Medulla oblongata (tissue), 1 donor: ENCODE measurements at regions not wholly inside any gene's neighbourhood (a gene's known extent, or its start where the extent isn't known, plus 50 kb on each side); places are given as distances from the start of the nearest gene placed in this dataset.

ENCODE experiments used
- DNase-seq: peaks from one replicate; pipeline ENCODE4 v3.0.0-alpha.2; 2015; ENCODE audit errors: extremely low spot score

- DNase-seq = no peak
Observed at GRCh38 chr2:147792966-147793617, 51.7 kb upstream of the ACVR2A start.

DNA sequence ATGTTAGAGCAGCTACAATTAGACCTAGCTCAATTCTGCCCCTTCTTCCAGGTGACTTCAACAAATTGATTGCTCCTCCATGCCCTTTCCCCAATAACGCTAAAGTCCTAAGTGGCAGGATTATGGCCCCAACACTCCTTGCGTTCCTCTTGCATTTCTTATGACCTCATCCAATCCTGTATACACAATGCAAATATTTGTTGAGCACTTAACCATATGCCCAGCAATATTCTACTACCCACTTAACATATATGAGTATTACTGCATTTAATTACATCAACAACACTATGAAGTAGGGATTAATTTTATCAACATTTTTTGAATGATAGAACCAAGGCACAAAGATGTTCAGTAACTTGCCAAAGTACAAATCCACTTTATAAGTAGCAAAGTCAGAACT is 54.2 kb upstream of the ACVR2A start:
- no peak for DNase-seq

GRCh38 chr2:147789720-147790119 is 55.1 kb upstream of the ACVR2A start:
- no peak for DNase-seq

GRCh38 chr2:147789287-147789686 is 55.5 kb upstream of the ACVR2A start:
- DNase-seq = no peak

DNA sequence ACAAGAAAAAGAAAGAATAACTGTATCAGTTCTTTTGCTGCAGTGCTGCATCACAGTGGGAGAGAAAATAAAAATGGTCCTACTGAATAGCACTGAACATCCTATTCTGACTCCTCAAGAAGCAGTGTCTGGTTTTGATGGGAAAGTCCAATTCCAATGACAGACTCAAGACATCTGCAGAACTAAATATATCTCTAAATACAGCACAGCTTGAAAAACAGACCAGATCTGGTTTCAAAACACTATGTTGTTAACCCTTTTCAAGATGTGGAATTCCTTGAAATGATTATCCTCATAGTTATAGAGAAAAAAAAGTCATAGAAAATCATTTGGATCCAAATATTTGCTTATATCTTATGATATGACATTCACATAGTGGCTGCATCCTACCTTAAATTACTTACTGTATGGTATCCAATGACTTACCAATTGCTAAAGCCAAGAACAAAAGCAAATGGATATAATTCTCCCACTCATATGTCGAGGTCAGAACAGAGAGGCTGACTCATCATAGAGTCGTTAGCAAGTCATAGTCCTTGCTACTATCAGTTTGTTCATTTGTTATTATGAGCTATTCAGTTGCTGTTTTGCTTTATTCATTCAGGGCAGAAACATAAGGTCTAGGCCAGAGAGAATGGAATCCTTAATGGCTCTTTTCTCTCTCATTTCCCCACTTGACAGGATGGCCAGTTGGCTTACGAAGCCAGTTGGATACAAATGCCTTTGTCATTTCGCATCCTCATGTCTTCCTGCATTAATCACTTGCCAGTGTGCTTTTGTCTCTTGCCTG is 62.5 kb upstream of the ACVR2A start:
- peak; percentile 4 for DNase-seq

DNA sequence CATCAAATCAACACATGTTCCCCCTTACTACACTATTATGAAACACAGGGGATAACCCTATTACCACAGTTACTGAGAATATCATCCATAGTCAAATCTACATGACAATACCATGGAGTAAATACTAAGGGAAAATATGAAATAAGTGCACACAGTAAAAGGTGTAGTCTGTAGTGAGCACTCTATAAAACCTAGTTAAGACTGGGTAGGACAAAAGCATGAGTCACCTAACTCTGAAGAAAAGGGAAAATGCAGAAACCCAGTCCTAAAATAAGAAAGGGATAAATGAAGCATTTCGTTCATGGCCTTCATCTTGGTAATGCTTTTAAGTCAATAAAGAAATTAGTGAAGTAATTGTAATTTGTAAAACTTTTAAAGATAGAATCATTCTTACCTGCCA is 65.4 kb upstream of the ACVR2A start:
- no peak for DNase-seq

DNA sequence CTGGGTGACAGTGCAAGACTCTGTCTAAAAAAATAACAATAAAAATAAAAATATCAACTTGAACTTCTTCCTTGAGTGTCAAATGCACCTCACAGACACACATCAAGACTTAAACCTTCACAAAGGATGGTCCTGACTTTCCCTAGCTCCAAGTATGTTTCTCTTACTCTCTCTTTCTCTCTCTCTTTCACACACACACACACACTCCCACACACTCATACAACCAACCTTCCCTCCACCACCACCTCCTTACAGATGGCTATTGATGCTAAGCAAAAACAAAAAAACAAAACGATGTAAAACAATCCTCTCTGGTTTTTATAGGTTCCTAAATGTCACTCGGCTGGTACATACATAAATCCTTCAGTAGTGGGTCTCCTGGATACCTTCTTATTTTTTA is 67.4 kb upstream of the ACVR2A start:
- no peak for DNase-seq

- DNase-seq = no peak
Observed at GRCh38 chr2:147774805-147775204, 70.0 kb upstream of the ACVR2A start.

DNA sequence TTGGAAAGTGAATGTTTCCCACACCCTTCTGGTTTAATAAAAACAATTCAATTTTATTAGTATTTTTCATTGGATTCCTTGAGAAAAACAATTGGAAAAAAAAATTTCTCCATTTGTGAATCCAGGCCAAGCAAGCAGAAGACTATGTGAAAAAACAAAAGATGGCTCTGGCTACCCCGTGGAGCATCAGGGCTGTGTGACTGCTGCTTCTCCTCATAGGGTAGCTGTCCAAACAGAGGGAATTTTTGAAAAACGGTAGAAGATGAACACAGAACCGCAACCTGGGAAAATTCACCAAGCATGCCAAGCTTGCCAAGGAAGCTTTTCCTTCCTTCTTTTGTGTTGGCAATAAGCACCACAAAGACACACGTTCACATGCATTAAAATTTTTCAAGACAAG is 71.3 kb upstream of the ACVR2A start:
- DNase-seq = no peak

DNA sequence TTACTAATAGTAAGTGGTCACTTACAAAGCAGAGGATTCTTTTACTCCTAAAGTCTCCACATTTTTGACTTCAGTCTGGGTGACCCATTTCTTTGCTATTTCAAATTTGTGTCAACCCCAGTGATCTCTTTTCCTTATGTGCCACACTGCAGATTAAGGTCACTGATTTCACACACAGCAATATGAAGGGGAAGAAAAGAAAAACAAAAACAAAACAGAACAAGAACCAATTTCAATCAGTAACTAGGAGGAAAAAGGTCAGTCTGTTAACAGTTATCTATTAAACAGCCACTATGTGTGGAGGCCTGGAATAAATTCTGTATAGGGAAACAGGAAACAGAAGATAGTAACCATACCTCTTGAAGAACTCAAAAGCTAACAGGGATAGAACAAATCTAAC is 72.0 kb upstream of the ACVR2A start:
- DNase-seq = no peak

DNA sequence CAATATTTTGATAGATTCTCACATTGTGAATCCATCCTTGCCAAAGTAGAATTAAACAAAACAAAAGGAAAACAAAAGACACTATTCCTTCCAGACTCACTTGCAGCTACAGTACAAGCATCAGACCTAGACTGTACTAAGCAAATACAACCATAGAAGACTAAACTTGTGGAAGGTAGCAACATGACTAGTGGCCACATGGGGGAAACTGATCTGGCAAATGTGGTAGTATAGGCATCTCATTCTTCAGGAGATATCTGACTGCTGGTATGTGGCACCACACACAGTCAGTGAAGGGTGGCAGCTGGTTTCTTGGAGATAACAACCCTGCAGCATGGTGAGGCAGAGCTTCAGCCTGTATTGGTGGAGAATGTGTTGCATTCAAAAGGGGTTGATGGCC is 81.0 kb upstream of the ACVR2A start:
- DNase-seq = no peak

DNA sequence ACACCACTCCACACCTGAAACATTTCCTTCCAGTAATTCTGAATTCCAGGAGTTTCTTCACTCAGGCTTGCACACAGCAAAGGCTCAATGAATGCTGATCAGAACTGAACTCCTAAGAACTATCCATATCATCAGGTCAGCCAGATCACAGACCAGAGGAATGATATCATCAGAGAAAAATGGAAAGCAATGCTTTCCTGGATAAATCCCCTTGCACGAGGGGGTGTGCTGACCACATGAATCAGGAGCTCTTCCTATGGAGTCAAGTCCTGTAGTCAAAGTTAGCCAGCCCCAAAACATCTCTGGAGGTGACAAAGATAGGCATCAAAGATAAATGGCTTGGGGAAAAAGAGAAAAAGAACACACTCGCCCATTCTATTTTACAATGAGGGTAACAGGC is 83.8 kb upstream of the ACVR2A start:
- no peak for DNase-seq

GRCh38 chr2:147759536-147759935 is 85.3 kb upstream of the ACVR2A start:
- DNase-seq = no peak

DNA sequence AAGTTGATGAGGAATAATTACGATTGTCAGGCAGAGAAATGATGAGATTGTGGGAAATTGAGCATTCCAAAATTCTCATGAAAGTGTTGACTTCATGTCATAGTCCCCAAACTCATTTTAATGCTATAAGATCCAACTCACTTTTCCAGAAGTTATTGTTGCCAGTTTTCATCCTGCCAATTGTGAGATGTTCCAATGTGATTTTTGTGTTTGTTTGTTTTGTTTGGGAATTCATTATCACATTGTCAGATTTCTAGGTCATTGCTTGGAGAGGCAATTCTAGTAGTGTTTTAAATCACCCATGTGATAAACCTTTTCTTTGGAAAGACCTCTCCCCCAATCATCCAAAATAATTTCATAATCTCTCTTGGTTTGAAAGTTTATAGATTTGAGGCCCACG is 86.0 kb upstream of the ACVR2A start:
- no peak for DNase-seq

GRCh38 chr2:147756069-147756468 is 88.8 kb upstream of the ACVR2A start:
- no peak for DNase-seq

- no peak for DNase-seq
Observed at GRCh38 chr2:147740211-147740927, 104.5 kb upstream of the ACVR2A start.

DNA sequence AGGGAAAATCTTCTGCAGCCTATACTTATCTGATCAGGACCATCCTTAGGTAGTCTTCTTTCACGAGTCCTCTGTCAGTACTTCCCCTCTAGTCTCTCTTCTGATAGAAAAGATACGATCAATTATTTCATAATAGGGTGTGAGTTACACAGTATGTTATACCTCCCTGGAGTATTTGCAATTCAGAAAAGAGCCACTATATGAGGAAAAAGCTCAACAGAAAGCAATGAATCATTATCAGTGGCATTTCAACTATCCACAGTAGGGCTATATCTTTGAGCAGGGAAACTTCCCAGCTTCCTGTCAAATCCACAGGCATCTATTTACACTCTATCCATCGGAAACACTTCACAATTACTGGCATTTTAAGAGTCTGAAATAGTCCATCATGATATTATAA is 105.3 kb upstream of the ACVR2A start:
- no peak for DNase-seq

DNA sequence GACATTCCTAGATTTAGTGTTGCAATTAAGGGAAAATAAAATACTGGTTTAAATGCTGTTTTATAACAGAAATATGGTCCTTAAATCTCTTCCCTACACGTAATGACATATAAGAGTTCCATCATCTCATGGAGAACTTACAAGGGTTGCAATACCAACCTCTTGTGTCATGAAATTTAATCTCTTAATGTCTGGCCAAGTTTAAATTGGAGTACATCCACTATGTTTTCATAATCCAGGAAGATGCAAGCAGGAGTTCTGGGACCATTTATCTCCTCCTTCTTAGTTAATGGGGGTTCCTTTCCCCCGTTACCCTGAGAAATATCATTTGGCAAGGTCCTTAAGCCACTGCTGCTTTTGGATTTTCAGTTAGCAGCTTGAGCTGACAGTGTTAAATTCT is 126.0 kb upstream of the ACVR2A start:
- no peak for DNase-seq

GRCh38 chr2:147716906-147717305 is 127.9 kb upstream of the ACVR2A start:
- no peak for DNase-seq

DNA sequence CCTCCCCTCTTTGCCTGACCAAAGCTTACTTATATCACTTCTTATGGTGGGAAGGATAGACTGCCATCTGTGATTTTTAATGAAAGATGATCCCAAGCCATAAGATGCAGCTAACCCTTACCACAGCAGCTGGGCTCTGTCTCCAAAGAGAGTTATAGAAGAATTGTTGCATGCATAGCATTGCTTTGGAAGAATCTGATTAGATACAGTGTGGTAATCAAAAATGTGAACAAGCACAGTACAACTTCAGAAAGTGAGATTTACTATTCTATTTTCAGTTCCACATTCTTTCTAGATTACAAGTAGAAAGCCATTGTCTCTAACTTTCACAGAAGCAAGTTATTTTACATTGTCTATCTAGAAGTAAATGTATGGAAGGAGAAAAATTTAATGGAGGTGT is 129.0 kb upstream of the ACVR2A start:
- no peak for DNase-seq

DNA sequence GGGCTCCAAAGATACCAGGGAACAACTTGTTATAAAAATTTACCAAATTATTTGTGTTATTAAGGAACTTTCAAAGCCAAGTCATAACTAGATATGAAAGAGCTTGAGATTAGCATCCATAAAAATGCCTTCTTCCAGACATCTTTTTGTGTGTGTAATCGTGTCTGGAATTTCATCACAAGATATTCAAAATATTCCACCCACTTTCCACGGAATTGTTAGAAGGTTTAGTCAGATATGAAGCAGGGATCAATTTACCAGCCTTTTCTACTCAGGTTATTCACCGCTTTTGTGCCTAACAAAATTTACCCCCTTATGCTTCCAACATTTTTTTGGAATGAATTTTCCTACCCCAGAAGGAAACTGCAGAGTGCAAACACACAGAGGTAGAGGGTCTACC is 130.2 kb upstream of the ACVR2A start:
- DNase-seq = no peak

GRCh38 chr2:147713349-147713748 is 131.5 kb upstream of the ACVR2A start:
- DNase-seq = no peak

DNA sequence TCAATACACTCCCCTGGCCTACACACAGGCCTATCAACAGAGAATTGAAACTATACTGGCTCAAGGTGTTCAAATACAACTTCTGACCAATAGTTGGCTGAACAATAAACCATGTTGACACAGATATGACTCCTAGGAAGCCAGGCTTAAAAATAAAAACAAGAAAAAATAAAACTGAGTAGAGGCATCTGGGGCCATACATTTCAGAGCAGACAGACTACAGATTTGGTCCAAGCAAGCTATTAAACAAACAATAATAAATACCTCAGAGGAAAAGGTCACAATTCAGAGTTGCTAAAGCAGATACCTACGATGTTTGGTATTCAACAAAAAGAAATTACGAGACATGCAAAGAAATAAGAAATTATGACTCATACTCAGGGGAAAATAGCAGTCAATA is 132.8 kb upstream of the ACVR2A start:
- no peak for DNase-seq
